Keratinocyte (primary cell): ENCODE measurements at regions not wholly inside any gene's neighbourhood (a gene's known extent, or its start where the extent isn't known, plus 50 kb on each side); places are given as distances from the start of the nearest gene placed in this dataset.

Source experiments
- CTCF ChIP-seq, 3 experiments: IDR thresholded peaks in 1 of 3; conservative IDR thresholded peaks in 1 of 3; optimal IDR thresholded peaks in 1 of 3; 2 replicates in 2 of 3; 3 replicates in 1 of 3; pipeline versions ENCODE3 to v1.5.1; 2011; ENCODE audit warnings: low read length in 3 of 3, mild to moderate bottlenecking in 3 of 3, moderate library complexity in 2 of 3, control low read depth in 1 of 3, inconsistent platforms in 1 of 3; ENCODE audit not compliant: insufficient read depth in 2 of 3; ENCODE audit errors: extremely low read depth in 1 of 3
- EZH2 ChIP-seq: IDR thresholded peaks from one replicate; pipeline ENCODE4 v1.6.1; 2012; ENCODE audit warnings: inconsistent platforms, mild to moderate bottlenecking, low read length, moderate library complexity

GRCh38 chr15:94031072-94031471, 200.3 kb upstream of the MCTP2 start:
- TF ChIP-seq CTCF (optimal IDR thresholded peaks at IDR 0.05 in 1 of 3, IDR thresholded peaks at IDR 0.05 in 1 of 3, conservative IDR thresholded peaks at IDR 0.05 in 1 of 3; ENCODE audit: extremely low read depth in 1 of 3, insufficient read depth in 2 of 3, low read length in 3 of 3) (no peak), EZH2 (no peak)
